ENCODE measurements at regions not wholly inside any gene's neighbourhood (a gene's known extent, or its start where the extent isn't known, plus 50 kb on each side); places are given as distances from the start of the nearest gene placed in this dataset.

DNA sequence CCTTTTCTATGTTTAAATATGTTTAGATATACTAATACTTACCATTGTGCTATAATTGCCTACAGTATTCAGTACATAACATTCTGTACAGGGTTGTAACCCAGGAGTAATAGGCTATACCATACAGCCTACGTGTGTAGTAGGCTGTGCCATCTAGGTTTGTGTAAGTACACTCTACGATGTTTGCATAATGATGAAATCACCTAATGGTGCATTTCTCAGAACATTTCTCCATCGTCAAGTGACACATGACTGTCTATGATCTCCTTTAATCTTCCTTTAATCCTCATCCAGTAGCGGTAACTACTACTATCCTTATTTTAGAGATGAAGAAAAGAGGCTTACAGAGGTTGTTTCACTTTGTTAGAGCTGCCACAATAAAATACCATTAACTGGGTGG is 369.2 kb downstream of the PLK2 start:
- DNase-seq, result no peak

DNA sequence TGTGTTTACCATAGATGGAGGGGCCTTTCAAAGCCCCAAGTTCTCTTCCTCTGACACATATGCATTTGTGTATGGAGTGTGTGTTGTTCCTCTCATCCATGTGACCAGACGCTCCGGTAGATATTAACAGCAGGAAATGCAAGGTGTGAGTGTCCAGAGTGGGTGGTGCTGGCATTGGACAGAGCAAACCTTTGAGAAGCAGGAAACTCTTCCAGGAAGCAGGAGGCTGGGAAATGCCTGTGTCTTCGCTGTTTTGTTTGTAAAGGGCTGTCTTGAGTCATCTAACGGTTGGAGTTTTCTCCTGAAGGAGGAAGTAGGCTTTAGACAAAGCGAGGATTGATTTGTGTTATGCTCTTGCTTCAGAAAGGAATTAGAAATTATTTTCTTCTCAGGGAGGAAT is 370.9 kb downstream of the PLK2 start:
- no peak for DNase-seq

DNA sequence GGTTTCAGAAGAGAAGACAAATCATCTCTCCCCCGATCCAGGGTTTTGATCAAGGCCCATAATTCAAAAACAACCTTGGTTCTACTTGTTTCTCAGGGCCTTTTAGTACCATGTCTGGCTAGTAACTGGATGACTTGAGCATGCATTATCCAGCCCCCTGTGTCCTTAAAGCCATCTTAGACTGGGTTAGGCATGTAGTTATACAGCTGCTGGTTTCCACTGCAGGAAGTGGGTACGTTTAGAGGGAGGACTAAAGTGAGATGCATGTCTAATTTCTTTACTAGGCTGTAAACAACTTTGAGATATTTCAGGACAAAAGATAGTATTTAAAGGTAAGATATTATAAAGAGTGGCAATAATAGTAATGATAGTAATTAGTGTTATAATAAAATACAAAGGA is 372.0 kb downstream of the PLK2 start:
- DNase-seq, result no peak

DNA sequence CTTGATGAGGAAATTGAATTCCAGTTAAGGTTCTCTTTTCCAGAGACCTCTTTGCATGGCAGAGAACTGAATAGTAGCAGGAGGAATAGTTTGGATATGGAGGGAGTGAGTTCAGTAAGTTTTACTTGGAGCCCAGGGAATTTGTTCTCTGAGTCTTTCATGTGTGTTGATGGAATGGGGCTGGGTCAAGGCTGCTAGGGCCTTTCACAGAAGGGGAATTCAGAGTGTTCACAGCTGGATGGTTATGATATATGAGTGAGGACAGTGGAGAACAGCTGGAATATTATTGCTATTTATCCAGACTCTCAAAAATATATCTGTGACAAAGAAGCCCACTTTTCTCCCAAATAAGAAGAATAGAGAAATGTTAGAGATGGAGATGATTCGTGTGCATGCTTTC is 372.8 kb downstream of the PLK2 start:
- no peak for DNase-seq

DNA sequence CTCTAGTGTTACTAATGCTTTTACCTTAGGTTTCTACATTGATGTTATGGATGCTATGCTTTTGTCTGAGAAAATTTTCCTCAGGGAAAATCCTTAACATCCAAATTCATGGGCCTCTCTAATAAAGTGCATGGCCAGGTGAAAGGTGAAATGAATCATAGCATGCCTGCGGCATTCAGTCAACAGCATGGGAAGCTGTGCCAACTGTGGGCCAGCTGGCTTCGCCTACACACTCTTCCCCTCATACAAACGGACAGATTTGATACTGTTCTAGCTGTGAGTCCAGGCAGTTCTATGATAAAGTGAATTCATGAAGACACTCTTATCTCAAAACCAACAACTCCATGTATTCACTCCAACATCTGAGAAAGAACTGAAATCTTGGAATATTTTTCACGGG is 374.1 kb downstream of the PLK2 start:
- no peak for DNase-seq

DNA sequence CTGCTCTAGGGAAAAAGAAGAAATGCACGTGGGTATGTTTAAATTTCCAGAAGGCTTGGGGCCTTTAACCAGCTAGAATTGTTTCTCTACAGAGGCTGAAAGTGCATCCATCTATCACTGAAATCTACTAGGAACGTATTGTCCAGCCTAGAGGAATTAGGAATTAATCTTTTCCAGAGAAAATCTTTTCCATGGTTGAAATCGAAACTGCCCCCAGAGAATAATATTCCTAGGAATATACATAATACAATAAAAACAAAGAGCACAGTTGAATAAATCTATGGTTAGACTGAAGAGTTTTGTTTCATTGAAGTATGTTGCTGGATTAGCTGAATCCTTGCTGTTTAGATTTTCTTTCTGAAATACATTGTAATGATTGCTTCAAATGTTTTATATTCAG is 378.5 kb downstream of the PLK2 start:
- DNase-seq, result no peak

DNA sequence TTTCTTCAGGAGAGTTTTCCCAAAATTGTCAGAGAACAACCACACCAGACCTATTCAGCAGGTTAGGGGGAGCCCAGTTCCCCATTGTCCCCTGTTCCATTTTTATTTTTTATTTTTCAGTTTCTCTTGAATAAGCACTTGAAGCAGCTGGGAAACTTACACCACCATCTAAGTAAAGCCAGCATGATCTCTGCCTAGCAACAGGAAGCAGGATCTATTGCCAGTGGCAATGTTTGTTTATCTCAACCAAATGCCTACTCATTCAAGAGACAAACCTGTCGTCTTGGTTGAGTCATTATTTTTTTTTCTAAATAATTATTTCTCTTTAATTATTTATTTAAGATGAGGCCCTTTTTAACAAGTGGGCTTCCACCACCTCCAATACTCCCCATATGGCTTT is 379.3 kb downstream of the PLK2 start:
- no peak for DNase-seq

DNA sequence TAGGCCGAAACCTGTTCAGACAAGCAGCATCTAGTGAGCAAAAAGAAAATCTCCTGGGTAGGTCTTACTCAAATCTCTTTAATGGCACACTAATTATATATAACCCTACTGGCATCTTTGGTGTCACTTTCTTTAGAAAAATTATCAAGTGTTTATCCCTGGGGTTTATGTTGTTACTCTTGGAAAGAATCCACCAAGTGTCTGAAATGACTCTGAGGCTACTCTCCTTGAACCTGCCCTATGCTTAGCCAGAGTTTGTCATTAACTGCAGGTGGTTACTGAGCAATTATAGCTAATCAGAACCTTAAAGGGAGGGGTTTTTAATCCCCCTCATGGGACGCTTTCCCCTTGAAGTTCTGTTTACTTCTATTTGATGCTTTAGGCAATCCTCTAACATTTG is 381.9 kb downstream of the PLK2 start:
- DNase-seq, result no peak

DNA sequence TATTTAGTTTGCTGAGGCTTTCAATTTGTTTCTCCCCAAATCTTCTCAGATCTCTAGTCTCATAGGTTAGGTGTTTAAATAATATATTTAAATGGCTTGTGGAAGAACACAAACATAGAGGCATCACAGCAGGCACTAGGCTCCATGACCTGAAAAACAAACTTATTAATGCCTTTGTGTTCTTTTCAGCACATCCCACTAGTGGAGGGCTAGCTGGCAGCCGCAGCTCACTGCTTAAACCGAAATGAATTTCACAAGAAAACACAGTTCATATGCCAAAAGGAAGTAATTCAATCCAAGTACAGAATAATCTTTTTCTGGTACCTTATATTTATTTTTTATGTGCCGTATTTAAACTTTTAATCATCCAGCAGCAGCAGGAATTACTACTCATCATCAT is 382.5 kb downstream of the PLK2 start:
- no peak for DNase-seq

DNA sequence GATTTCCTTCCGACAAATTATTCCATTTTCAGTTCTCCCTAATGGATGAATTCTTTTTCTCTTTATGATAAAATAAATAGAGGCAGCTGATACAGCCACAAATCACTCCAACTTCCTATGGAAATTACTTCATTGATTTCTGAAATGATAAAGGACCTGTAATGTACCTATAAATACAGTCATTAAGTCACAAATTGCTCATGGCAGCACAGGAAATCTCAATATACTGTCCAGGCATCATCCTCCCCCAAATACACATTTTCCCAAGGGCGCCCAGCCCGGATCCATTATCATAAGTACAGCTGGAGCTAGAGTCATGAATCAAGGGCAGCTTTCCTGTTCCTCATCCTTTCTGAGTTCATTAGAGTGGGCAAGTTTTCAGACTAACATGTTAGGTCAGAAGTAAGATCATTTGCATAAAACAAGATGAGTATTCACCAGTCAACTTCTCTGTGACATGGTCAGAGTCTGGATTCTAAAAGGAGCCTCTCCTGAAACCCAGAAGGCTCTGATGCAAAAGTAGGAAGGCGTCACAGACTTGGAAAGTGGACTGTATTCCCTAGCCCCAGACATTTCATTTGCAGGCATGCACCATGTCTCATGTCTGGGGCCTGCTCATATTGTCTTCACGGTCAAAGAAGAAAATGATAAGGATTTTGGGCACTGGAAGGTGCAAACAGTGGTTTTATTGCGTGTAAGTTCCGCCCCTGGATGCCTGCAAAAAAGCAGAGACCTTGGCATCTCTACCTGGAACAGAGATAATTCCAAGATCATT is 383.2 kb downstream of the PLK2 start:
- no peak for DNase-seq

DNA sequence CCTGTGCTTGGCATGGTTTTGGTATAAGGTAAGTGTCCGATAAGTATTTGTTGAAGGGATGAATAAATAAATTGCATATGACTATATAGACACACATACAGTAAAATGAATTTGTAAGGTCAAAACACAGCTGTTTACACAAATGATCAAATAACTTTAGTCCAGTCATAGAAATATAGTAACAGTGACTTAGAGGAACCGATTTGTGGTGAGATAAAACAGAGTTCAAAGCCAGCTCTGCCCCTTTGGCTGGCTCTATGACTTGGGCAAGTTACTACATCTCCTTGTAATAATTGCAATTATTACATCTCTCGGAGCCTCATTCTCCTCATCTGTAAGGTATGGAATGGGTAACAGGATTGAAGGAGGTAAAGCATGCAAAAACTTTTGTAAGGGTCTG is 384.0 kb downstream of the PLK2 start:
- DNase-seq, result no peak

DNA sequence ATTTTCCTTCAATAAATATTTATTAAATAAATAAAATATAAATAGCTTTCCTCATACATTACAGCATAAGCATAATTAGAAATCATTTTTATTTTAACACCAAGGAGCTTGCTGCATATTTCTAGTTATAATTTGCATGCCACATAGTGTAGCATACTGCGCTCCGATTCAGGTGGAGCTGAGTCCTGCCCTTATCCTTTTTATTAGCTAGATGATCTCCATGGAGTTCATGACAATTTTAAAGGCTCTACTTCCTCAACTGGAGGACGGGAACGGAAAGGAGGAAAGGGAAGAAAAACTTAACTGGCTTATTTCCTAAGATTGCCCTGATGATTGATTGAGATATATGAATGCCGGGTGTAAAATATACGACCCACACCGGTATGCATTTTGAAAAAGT is 385.2 kb downstream of the PLK2 start:
- no peak for DNase-seq

DNA sequence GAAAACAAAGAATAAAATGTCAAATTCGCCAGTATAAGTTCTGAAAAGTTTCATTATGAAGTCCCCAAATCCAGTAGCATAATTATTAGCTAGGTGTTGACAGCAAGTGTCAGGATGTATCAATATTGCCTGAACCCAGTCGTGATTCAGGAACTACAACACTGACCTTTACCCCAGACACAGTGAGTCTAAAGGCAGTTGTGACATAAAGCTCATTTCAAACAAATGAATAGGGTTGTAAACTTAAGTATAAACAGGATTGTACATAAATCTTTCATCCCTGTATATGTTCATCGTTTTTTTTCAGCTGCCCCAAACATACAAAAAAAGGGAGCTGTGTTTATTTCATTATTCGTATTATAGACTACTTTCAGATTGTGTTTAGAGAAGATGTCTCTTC is 385.7 kb downstream of the PLK2 start:
- DNase-seq, result no peak

DNA sequence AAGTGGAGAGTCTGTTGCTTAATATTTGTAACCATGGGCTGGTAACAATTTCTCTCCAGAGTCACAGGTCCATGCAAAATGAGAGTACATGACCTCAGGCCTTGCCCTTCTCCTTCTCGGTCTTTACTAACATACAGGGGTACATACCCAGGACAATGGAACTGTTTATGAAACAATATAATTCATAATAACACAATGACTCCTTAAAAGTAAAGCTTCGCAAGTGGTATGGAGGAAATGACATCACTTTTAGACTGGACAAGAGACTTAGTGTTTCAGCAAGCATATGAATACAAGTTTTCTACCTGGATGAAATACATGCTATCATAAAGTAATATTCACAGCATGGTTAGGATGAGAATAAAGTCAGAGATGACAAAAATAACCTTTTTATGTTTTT is 386.6 kb downstream of the PLK2 start:
- no peak for DNase-seq

DNA sequence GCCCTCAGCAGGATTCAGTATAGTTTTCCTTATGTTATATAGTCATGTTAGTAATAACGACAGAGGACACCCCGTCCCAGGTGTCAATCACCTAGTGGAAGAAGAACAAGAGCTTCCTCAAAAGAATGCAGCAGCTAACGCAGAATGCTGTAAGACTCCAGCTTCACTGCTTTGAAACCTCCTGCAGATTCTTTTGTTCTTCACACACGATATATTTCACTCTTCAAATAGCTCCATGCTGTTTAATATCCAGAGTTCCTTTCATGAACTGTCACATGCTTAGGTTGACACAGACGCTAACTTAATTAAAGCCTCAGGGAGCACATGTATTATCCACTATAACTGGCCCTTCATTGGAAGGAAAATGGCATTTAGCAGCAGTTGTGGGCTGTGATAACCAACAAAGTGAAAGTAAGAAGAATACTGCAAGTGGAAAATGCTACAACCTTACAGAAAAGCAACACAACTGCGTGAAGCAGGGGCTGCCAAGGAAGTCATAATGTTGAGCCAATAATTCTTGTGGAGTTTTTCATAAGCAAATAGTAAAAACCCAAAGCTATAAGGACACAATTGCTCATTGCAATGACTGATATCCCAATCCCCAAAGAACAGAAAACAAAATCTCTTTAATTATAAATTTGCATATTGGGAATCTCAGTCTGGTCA is 387.5 kb downstream of the PLK2 start:
- DNase-seq, result no peak

DNA sequence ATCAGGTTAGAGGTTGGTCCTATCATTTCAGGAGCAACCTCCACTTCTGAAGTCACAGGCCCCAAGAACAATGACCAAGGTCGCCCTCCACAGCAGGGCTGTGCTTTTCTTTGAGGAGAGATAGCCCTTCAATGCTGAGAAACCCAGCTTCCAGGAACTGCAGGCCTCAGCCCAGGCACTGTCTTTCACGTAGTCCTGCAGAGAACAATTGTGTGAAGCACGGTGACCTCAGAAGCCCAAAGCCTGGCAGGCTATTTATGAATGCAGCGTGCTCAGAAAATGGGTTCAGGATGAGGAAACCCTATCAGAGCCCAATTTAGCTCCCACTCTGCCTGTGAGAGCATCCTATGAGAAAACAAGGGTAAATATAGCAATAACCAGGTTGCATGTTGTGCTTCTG is 388.3 kb downstream of the PLK2 start:
- no peak for DNase-seq

DNA sequence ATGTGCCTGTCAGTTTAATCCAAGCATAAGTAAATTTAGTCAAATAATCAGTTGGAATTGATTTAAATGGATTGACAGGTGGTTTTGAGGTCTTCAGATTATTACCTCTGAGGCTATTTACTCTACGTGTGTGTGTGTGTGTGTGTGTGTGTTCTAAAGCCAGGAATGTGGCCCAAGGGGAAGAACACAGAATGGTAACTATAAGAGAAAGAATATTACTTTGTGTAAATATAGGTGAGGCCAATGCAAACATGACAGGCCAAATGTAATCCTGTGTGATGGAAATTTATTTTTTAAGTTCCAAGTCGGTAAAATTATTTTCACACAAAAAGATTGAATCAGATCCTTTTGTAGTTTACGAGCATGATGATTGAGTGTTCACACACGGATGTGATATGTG is 390.0 kb downstream of the PLK2 start:
- no peak for DNase-seq

DNA sequence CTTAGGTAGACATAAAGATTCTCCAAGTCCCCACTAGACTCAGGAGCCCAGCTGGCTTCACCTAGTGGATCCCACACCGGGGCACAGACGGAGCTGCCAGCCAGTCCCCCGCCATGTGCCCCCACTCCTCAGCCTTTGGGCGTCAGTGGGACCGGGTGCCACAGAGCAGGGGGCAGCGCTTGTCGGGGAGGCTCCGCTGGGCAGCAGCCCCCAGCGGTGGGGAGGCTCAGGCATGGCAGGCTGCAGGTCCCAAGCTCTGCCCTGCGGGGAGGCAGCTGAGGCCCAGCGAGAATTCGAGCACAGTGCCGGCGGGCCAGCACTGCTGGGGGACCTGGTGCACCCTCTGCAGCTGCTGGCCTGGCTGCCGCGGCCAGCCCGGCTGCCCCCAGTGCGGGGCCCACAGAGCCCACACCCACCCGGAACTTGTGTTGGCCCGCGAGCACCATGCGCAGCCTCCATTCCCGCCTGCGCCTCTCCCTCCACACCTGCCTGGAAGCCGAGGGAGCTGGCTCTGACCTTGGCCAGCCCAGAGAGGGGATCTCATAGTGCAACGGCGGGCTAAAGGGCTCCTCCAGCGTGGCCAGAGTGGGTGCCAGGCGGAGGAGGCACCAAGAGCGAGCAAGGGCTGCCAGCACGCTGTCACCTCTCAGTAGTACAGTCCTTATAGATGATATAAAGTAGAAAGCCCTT is 390.7 kb downstream of the PLK2 start:
- DNase-seq, result no peak

DNA sequence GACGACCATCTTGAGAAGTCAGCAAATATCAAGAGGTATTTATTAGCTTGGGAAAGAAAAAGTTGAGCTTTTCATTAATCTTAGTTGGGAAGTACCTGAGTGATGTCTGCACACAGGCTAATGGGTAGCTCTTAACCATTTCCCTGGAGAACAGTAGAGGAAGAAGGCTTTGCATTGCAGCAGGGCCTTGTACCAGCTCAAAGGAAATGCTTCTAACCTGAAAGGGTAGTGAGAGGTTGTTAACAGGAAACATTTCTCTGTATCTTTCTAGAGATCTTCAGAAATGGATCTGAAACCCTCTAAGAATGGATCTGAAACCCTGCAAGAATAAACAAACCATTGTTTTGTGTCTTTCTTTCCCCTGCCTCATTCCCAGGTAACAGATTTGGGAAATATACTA is 393.3 kb downstream of the PLK2 start:
- no peak for DNase-seq

DNA sequence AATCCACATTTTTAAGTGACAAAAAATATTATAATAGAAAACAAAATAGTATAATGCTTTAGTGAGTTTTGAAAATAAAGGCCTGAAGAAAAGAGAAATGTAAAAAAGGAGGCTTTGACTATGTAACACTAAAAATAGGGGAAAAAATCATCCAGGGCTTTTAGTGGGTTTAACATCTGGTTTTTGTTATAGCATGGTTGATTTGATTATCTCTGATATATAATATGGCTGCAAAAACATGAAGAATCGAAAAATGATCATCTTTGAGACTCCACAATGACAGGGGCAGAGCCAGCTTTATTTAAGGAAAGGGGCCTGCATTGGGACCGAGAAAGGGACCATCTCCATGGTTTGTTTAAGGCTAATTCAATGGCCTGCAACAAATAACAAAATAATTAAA is 393.8 kb downstream of the PLK2 start:
- DNase-seq, result no peak

DNA sequence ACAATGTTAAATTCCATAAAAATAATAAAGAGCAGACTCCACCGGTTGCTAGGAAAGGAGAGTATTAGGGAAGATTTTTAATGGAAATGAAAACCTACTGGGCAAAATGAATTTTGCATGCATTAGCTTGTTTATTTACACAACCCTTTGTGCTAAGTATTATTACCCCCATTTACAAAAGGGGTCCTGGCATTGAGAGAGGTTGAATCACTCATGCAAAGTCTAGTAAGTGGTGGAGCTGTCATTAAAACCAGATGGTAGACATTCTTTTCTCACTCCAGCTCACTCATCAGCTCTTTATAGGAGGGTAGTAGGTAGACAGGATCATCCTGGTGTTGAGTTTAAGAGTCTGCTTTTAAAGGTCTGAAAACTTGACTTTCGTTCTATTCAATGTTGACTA is 395.1 kb downstream of the PLK2 start:
- DNase-seq, result no peak

DNA sequence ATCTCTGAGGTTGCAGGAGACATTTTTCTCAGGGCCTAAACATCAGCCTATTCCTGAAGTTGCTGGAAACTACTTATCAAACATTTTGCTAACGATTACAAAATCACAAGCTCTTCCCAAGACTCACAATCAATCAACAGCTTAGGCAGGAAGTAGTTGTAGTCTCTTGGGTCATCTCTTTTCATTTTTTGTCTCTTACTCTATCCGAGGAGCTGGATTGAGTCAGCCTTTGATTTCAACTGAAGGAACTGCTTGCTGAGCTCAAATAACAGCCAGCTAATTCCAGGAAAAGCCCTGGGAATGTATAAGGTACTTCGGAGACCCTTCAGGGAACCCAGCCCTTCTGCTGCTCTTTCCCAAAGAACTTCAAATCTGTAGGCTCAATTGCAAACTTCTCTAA is 398.9 kb downstream of the PLK2 start:
- DNase-seq, result no peak

DNA sequence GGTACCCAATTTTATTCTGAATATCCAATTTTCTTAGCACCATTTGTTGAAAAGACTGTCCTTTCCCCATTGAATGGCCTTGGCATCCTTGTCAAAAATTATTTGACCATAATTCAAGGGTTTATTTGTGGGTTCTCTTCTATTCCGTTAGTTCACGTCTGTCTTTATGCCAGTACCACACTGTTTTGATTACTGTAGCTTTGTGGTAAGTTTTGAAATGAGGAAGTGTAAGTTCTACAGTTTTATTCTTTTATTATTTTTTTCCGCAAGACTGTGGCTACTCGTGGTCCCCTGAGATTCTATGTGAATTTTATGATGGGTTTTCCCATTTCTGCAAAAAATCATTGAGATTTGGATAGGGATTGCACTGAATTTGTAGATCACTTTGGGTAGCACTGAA is 402.6 kb downstream of the PLK2 start:
- no peak for DNase-seq

DNA sequence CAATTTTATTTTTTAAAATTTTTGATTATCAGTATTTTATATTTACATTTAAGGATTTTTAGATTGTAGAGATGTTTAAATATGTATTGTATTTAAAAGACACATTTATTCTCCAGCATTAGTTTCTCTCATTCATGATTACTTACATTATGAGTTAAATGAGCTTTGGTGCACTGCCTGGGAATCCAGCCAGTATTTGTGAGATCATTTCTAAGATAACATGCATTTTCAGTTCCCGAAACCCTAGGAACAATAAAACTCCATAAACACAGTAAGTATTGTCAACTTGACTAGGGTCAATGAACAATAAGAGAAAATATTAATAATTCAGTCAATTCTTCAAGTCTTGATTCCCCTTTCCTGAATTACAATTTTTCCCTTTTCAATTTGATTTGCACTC is 403.3 kb downstream of the PLK2 start:
- DNase-seq, result no peak

DNA sequence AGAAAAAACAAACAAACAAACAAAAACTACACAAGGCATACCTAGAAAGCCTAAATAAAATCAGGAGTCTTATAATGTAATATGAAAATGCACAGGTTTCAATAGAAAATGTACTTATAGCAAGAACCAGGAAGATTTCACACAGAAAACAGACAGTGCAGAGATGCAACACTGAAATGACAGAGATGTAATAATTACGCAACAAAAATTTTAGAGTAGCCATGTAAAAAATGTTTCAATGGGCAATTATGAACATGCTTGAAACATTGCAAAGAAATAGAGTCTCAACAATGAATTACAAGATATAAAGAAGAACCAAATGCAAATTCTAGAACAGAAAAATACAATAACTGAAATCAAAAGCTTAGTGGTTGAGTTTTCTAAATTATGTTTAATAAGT is 405.9 kb downstream of the PLK2 start:
- DNase-seq, result no peak

All from activated naive CD4-positive, alpha-beta T cell treated with Interleukin-2 at 50 U/mL for 16 hours (primary cell).